ENCODE measurements at regions not wholly inside any gene's neighbourhood (a gene's known extent, or its start where the extent isn't known, plus 50 kb on each side); places are given as distances from the start of the nearest gene placed in this dataset.

DNA sequence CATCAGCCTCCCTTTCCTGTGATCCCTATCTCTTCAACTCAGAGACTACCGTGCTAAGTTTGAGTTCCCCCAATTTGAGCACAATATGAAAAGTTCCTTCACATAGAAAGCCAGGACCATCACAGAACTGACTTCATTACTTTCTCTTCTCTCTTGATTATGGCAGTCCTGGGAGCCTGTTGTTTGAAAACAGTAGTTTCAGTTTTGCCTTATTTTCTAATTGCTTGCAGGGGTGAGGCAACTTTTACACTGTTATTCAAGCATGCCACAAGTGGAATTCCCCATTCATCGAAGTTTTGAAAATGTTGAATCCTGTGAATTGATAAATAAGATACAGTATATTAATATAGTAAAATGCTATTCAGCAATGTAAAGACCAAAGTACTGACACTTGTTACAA lies 569.7 kb upstream of the MARCKS start:
- TF ChIP-seq POLR2A (IDR thresholded peaks at IDR 0.05; ENCODE audit: low read depth, low read length), result no peak
- FAIRE-seq, result no peak
- no peak for DNase-seq (ENCODE audit: insufficient read length, low spot score)

GRCh38 chr6:113288409-113288808 lies 568.7 kb upstream of the MARCKS start:
- no peak for FAIRE-seq
- DNase-seq (ENCODE audit: insufficient read length, low spot score), result no peak
- no peak for TF ChIP-seq POLR2A (IDR thresholded peaks at IDR 0.05; ENCODE audit: low read depth, low read length)

DNA sequence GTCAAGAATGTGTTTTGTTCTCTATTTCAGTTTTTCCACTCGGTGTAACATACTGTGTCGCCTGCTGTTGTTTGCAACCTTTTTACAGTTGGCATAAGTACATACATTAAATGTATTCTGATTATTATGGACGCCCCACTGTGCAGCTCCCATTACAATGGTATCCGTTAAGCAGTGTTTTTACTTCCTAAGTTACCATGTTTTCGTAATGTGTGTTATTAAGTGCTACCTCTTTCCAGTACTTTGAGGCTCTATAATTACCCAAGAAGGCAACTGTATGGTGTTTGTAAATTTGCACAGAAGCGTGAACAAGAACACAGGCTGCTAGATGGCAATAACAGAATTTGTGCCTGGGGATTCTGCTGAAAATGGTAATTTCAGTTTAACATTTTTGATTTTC lies 568.0 kb upstream of the MARCKS start:
- no peak for TF ChIP-seq POLR2A (IDR thresholded peaks at IDR 0.05; ENCODE audit: low read depth, low read length)
- no peak for FAIRE-seq
- DNase-seq (ENCODE audit: insufficient read length, low spot score), result no peak

- no peak for FAIRE-seq
- DNase-seq (ENCODE audit: insufficient read length, low spot score), result no peak
- no peak for TF ChIP-seq POLR2A (IDR thresholded peaks at IDR 0.05; ENCODE audit: low read depth, low read length)
Measured at GRCh38 chr6:113290684-113291083, 566.5 kb upstream of the MARCKS start.

DNA sequence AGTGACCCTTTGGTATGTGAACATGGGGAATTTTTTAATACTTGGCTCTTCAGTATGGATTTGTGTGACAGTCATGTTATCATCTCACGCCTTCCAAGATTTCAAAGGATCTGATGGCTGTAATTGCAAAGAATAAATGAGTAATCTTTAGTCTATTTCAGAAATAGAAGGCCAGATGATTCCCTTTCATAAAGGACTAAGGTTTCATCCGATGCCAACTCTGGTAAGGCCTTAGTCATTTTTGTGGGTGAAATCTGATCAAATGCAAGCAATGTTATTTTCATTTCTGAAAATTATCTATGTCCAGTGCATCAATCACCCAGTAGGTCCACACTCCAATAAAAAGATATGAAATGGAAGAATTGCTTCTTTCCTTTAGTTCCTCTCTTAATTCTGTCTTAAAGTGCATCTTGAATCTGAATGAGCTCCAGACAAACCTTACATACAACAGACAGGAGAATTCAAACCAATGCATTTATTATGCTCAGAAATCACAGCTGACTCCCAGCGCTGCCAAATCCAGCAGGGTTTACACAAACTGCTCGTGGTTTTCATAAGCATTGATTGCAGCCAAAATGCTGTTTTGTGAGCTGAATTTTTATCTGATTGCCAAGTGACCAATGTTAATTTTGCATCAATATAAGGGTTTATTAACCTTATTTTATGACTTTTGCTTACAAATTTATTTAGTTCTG lies 565.2 kb upstream of the MARCKS start:
- FAIRE-seq (no peak), DNase-seq (ENCODE audit: insufficient read length, low spot score) (no peak)
- TF ChIP-seq POLR2A (IDR thresholded peaks at IDR 0.05; ENCODE audit: low read depth, low read length), result no peak

- DNase-seq (ENCODE audit: insufficient read length, low spot score), result no peak
- TF ChIP-seq POLR2A (IDR thresholded peaks at IDR 0.05; ENCODE audit: low read depth, low read length), result no peak
- no peak for FAIRE-seq
Measured at GRCh38 chr6:113292646-113293422, 564.3 kb upstream of the MARCKS start.

DNA sequence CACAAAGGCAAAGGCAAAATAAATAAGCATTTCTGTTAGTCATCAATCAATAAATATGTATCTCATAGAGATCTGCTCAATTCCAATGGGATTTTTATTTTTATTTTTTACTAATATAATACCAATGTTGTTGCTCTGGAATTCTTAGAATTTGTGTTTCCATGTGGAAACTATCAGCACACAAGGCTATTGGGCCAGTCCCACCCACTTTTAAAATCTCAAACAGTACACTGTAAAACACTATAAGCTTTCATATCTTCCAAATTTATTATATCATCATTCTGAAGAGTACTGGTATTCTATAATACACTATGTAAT lies 563.8 kb upstream of the MARCKS start:
- no peak for FAIRE-seq
- no peak for TF ChIP-seq POLR2A (IDR thresholded peaks at IDR 0.05; ENCODE audit: low read depth, low read length)
- no peak for DNase-seq (ENCODE audit: insufficient read length, low spot score)

GRCh38 chr6:113299531-113299930 lies 557.6 kb upstream of the MARCKS start:
- no peak for FAIRE-seq
- no peak for DNase-seq (ENCODE audit: insufficient read length, low spot score)
- TF ChIP-seq POLR2A (IDR thresholded peaks at IDR 0.05; ENCODE audit: low read depth, low read length), result no peak

DNA sequence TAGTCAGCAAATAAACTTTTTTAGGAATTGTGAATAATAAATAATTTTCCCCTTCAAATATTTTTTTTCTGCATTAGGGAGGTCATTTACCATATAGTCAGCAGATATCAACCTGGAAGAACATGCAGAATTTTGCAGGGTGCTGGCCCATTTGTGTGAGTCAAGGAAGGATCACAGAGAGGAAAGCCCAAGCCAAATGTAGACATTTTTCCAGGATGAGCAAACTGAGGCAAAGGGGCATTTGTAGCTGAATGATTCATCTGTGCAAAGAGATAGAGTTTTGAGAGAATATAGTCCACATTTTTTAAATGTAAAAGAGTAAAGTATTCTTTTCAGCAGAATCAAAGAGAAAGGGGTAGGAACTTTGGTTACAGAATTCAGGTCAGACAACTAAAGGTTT lies 555.5 kb upstream of the MARCKS start:
- DNase-seq (ENCODE audit: insufficient read length, low spot score) (no peak), FAIRE-seq (no peak)
- no peak for TF ChIP-seq POLR2A (IDR thresholded peaks at IDR 0.05; ENCODE audit: low read depth, low read length)

DNA sequence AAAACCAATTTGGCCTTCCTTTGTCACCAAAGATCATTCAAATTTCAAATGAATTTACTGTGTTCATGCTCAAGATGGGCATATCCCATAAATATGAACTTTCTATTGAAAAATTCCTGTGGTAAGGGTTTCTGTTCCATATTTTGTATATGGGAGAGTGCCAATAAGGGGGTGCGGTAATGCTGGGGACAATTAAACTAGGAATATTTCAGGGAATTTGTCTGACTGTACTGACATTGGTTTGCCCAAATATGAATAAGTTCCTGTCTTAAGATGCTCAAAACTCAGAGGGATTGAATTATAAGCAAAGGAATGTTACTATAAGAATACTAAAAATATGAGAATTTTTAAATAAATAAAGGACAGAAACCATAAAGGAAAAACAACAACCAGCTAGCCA lies 553.0 kb upstream of the MARCKS start:
- no peak for TF ChIP-seq POLR2A (IDR thresholded peaks at IDR 0.05; ENCODE audit: low read depth, low read length)

GRCh38 chr6:113306552-113307145 lies 550.5 kb upstream of the MARCKS start:
- FAIRE-seq (peak; percentile 6), DNase-seq (ENCODE audit: insufficient read length, low spot score) (no peak)
- no peak for TF ChIP-seq POLR2A (IDR thresholded peaks at IDR 0.05; ENCODE audit: low read depth, low read length)

More for the DNA sequence above, 553.0 kb upstream of the MARCKS start:
- no peak for FAIRE-seq
- DNase-seq (ENCODE audit: insufficient read length, low spot score), result no peak

DNA sequence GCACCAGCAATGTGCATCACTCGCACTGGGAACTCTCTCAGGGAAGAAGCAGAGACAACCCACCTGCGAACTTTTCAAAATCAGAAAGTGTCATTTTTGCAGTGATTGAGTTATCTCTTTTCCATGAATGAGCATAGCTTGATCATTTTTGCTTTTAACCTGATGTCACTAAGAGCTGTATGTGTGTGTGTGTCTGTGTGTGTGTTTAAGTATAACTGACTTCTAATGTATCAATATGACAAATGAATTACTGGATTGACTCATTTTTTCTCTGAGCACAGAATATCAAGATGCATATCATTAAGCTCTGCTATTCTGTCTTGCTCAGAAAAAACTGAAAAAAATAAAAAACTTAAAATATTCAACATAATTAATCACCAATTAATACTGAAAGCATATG lies 548.9 kb upstream of the MARCKS start:
- DNase-seq (ENCODE audit: insufficient read length, low spot score), result no peak
- FAIRE-seq, result no peak

DNA sequence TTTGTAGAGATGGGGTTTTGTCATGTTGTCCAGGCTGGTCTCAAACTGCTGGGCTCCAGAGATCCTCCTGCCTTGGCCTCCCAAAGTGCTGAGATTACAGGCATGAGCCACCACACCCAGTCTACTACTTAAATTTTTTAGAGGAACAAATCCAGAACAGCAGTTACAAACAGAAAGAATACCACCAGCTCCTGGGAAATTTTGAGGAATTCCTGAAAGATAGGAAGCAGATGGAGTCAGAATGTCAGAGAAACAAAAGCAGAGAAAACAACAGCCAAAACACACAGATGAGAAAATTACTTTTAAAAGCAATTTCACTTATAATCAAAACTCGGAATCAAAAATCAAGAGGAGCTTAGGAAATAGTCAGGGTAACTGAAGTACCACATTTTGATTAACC lies 543.3 kb upstream of the MARCKS start:
- no peak for TF ChIP-seq POLR2A (IDR thresholded peaks at IDR 0.05; ENCODE audit: low read depth, low read length)
- no peak for DNase-seq (ENCODE audit: insufficient read length, low spot score)
- no peak for FAIRE-seq

More for the DNA sequence above, 548.9 kb upstream of the MARCKS start:
- TF ChIP-seq POLR2A (IDR thresholded peaks at IDR 0.05; ENCODE audit: low read depth, low read length), result no peak

GRCh38 chr6:113315165-113315564 lies 542.0 kb upstream of the MARCKS start:
- FAIRE-seq (no peak), DNase-seq (ENCODE audit: insufficient read length, low spot score) (no peak)
- no peak for TF ChIP-seq POLR2A (IDR thresholded peaks at IDR 0.05; ENCODE audit: low read depth, low read length)

GRCh38 chr6:113315879-113316278 lies 541.3 kb upstream of the MARCKS start:
- TF ChIP-seq POLR2A (IDR thresholded peaks at IDR 0.05; ENCODE audit: low read depth, low read length), result no peak
- DNase-seq (ENCODE audit: insufficient read length, low spot score) (no peak), FAIRE-seq (no peak)
